Muscle of leg (tissue), 3 donors: ENCODE measurements at regions not wholly inside any gene's neighbourhood (a gene's known extent, or its start where the extent isn't known, plus 50 kb on each side); places are given as distances from the start of the nearest gene placed in this dataset.

Experiments used
- DNase-seq: peaks from one replicate; pipeline ENCODE4 v3.0.0; 2013
- H3K27ac ChIP-seq: one replicate; pipeline ENCODE4 v1.5.1; 2013; ENCODE audit warnings: mild to moderate bottlenecking, low read length, control low read depth
- H3K27me3 ChIP-seq: one replicate; pipeline ENCODE4 v1.6.1; 2013; ENCODE audit warnings: low read length; ENCODE audit not compliant: control insufficient read depth, insufficient read depth
- H3K36me3 ChIP-seq: one replicate; pipeline ENCODE4 v1.6.1; 2013; ENCODE audit warnings: low read length; ENCODE audit not compliant: control insufficient read depth, insufficient read depth
- H3K4me1 ChIP-seq: one replicate; pipeline ENCODE4 v1.6.1; 2013; ENCODE audit warnings: low read length; ENCODE audit not compliant: control insufficient read depth, insufficient read depth
- H3K4me3 ChIP-seq: one replicate; pipeline ENCODE4 v1.5.1; 2013; ENCODE audit warnings: low read length, control low read depth
- H3K9me3 ChIP-seq: replicated peaks from 2 replicates; pipeline ENCODE4 v1.6.1; 2013; ENCODE audit warnings: low read depth, low read length; ENCODE audit not compliant: control insufficient read depth
- WGBS: methylation state at CpG from one replicate; pipeline ENCODE4 v1.1.5; 2013; ENCODE audit warnings: missing lambda C conversion rate; ENCODE audit not compliant: insufficient coverage; 5-methylcytosine and 5-hydroxymethylcytosine counted together

DNA sequence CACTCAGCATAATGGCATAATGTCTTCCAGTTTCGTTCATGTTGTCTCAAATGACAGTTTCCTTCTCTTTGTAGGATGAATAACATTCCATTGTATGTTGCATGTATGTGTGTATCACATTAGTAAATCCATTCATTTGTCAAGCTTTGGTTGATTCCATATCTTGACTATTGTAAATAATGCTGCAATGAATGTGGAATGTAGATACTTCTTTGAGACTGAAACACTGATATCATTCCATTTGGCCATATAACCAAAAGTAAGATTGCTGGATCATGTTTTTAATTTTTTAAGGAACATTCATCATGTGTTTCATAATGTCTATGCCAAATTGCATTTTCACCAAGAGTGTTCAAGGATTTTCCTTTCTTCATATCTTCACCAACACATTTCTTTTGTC lies 1711.4 kb upstream of the PIK3C3 start:
- no CpG with 5 or more reads among the region's 1 CpG for WGBS
- no peaks in the 10 kb centered on the region for H3K9me3 ChIP-seq
- no peak for DNase-seq

DNA sequence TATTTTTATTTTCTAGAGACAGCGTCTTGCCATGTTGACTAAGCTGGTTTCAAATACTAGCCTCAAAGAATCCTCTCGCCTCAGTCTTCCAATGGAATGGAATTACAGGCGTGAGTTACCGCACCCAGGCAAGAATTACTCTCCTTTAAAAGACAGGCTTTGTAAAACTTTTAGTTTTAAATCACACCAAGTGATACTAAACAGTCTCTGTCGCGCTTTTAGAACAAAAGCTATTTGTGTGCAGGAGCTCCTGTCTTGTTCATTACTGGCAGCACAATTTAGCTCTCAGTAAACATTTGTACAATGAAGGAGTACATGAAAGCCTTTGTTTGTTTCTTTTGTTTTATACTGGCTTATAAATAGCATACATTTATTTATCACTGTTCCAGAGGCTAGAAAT lies 1719.2 kb upstream of the PIK3C3 start:
- 68% methylated on average over 2 of the region's 6 CpGs for WGBS
- Histone ChIP-seq H3K36me3 (no peaks in the 10 kb centered on the region), H3K4me1 (no peaks in the 10 kb centered on the region), H3K9me3 (no peaks in the 10 kb centered on the region), H3K27ac (no peak overlapping the region), H3K4me3 (no peak overlapping the region), H3K27me3 (no peaks in the 10 kb centered on the region)
- no peak for DNase-seq

More for the DNA sequence above, 1711.4 kb upstream of the PIK3C3 start:
- Histone ChIP-seq H3K4me1 (no peaks in the 10 kb centered on the region), H3K27me3 (no peaks in the 10 kb centered on the region), H3K4me3 (no peak overlapping the region), H3K36me3 (no peaks in the 10 kb centered on the region), H3K27ac (no peak overlapping the region)

DNA sequence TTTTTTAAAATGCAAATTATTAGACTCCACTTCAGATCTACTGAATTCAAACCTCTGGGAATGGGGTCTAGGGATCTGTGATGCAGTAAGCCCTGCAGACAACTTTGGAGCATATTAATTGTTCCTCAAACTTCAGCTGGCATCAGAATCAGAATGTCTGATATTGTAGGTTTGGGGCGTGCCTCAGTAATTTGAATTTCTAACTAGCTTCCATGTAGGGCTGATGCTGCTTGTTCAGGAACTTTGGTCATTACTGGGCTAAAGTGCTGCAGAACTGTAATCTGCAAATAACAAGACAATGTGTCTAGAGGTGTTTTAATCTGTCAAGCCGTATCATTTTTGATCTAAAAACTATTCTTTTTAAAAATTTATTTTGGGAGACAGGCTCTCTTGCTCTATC lies 1719.7 kb upstream of the PIK3C3 start:
- Histone ChIP-seq H3K36me3 (no peaks in the 10 kb centered on the region), H3K9me3 (no peaks in the 10 kb centered on the region), H3K27me3 (no peaks in the 10 kb centered on the region), H3K27ac (no peak overlapping the region), H3K4me1 (no peaks in the 10 kb centered on the region), H3K4me3 (no peak overlapping the region)
- WGBS, result 67% methylated on average over 1 of the region's 2 CpGs
- no peak for DNase-seq

DNA sequence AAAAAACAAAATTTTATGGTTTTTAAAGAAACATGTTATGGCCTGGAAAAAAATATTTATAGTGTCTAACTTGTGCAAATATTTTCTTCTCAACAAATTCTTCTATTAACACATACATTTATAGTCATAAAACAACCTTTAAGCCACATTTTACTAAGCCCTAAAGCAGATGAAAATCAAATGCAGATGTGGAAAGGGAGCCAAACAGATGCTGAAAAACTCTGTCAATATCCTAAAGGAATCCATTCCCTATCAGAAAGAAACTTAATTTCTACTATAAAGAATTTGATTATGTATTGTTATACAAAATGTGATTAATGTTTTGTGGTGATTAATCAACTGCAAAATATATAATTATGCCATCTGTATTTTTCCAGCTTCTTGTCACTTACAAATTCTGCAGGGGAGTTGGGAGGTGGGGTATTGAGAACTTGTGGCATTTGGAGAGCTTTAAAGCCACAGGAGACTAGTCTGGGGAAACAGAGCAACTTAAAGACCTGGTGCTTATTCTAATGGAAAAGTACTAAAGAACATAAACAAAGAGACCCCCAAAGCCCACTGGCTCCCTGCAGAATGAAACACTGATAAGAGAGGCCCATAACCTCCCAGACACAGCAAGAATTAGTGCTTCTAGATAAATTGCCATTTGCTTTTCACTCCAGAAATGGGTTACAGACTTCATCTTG lies 1721.0 kb upstream of the PIK3C3 start:
- peak; percentile 82 for DNase-seq
- Histone ChIP-seq H3K9me3 (no peaks in the 10 kb centered on the region), H3K4me1 (no peaks in the 10 kb centered on the region), H3K4me3 (no peak overlapping the region), H3K36me3 (no peaks in the 10 kb centered on the region), H3K27ac (no peak overlapping the region), H3K27me3 (no peaks in the 10 kb centered on the region)

DNA sequence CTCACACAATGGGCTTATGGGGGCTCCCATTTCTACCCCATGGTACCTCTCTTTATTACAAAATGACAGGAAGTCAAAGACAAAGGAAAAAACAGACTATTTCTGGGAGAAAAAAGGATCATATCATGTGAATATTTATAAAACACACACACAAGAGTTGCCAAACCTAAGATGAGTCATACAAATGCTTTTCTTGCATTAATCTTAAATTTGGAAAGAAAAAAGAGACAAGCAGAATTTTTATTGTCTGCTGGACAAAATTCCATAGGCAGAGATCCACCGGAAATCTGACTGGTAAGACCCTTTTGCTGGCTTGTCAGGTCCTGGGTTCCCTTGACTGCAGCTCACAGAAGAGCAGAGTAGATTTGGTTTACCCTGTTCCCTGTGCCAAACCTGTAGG lies 1732.3 kb upstream of the PIK3C3 start:
- Histone ChIP-seq H3K4me1 (no peaks in the 10 kb centered on the region), H3K9me3 (no peaks in the 10 kb centered on the region), H3K27me3 (no peaks in the 10 kb centered on the region), H3K36me3 (no peaks in the 10 kb centered on the region), H3K4me3 (no peak overlapping the region), H3K27ac (no peak overlapping the region)
- DNase-seq, result peak; percentile 74
- WGBS, result 0% methylated on average over 1 of the region's 1 CpG

DNA sequence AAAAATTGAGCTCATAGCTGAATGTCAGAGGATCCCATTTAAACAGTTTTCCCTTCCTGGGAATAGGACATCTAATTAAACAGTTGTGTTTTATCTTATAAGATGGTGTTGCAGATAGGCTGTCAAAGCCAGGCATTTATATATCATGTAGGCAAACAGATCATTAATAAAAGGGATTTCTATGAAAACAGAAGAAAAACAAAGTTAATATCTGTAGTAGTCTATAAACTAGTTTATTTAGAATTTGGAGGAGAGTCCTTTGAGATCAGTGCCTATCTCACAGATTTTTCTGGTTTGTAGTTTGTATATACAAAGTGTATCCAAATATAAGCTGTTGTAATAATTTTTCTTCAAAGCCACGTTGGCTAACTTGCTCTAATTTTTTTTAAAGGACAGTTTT lies 1738.2 kb upstream of the PIK3C3 start:
- DNase-seq, result no peak
- Histone ChIP-seq H3K9me3 (no peaks in the 10 kb centered on the region), H3K4me3 (no peak overlapping the region), H3K27ac (no peak overlapping the region), H3K36me3 (no peaks in the 10 kb centered on the region), H3K27me3 (no peaks in the 10 kb centered on the region), H3K4me1 (no peaks in the 10 kb centered on the region)
- no CpG with 5 or more reads among the region's 1 CpG for WGBS

DNA sequence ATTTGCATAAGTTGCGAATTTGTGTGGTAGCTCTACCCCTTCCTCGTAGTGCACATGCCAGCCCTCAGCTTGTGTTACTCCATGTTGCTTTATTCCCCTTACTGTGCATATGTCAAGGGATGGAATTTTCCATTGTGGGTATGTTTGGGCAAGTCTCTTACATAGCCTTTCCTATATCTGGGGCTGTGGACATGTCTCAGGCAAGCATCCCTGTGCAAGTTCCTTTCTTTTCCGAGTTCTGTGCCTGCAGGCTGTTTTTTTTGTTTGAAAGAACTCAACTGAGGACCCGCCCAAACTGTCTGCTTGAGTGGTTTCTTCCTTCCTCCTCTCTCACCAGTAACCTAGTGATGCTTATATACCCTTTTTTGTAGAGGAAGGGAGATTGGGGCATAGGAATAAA lies 1739.1 kb upstream of the PIK3C3 start:
- no peaks in the 10 kb centered on the region for H3K36me3 ChIP-seq
- no CpG with 5 or more reads among the region's 4 CpGs for WGBS
- H3K27me3 ChIP-seq, result no peaks in the 10 kb centered on the region
- H3K27ac ChIP-seq, result no peak overlapping the region
- no peak overlapping the region for H3K4me3 ChIP-seq
- no peak for DNase-seq
- H3K9me3 ChIP-seq, result no peaks in the 10 kb centered on the region
- no peaks in the 10 kb centered on the region for H3K4me1 ChIP-seq

DNA sequence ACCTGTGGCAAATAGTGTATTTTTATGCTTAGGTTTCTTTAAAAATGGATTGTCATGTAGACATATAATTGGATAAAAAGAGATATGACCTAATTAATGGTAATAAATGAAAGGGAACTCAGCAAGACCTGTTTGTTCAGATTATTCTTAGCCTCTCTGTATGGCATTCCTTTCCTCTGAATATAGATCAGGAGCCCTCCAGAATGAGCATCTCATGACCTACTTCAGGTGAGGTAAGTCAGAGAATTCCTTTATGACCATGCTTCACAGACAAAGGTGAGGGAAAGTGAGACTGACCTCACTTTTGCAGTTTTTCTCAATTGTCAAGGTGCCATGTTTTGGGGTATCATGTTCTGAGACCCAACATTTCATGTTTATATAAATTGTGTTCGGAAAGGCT lies 1744.3 kb upstream of the PIK3C3 start:
- no peak overlapping the region for H3K4me3 ChIP-seq
- no peak for DNase-seq
- H3K36me3 ChIP-seq, result no peaks in the 10 kb centered on the region
- no CpG with 5 or more reads among the region's 1 CpG for WGBS
- H3K4me1 ChIP-seq, result no peaks in the 10 kb centered on the region
- no peaks in the 10 kb centered on the region for H3K9me3 ChIP-seq
- H3K27ac ChIP-seq, result no peak overlapping the region
- no peaks in the 10 kb centered on the region for H3K27me3 ChIP-seq

DNA sequence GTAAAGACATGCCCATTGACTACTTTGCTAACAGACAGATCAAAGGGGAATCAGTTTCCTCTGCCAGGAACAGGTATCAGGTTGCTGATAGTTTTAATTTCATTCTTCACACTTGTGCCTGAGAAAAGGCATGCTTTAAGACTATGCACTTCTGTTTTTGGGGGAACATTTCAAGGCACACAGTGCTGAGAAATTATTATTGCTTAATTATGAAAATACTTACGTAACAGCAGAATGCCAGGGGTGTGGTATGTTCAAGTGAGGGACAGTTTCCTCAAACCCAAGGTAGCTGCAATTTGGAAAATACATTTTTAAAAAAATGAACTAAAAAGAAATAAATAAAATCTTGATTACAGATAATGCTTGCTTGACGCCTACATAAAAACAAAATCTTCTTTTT lies 1746.1 kb upstream of the PIK3C3 start:
- no peak for DNase-seq
- Histone ChIP-seq H3K4me1 (no peaks in the 10 kb centered on the region), H3K27ac (no peak overlapping the region), H3K4me3 (no peak overlapping the region), H3K36me3 (no peaks in the 10 kb centered on the region), H3K9me3 (no peaks in the 10 kb centered on the region), H3K27me3 (no peaks in the 10 kb centered on the region)
- no CpG with 5 or more reads among the region's 2 CpGs for WGBS

DNA sequence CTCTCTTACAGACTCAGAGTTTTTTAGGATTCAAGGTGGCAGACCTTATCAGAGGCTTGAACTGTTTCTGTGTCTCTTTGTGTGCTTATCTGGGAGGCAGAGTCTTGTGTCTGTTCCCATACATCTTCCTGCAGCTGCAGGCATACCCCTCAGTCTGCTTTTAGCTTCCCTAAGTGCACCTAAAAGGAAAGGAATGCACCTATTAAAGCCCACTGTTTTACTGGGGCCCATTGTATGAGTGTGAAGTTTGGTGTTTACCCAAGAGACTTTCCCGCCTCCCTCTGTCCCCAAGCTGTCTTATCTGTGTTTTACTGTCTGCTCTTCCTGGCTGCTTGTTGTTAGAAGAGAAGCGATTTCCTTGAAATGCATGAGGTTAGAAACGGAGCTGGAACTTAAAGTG lies 1757.3 kb upstream of the PIK3C3 start:
- H3K27me3 ChIP-seq, result no peaks in the 10 kb centered on the region
- no CpG with 5 or more reads among the region's 3 CpGs for WGBS
- no peaks in the 10 kb centered on the region for H3K4me1 ChIP-seq
- no peak overlapping the region for H3K27ac ChIP-seq
- DNase-seq, result no peak
- peaks cover 2% of the 10 kb centered on the region for H3K9me3 ChIP-seq
- H3K4me3 ChIP-seq, result no peak overlapping the region
- no peaks in the 10 kb centered on the region for H3K36me3 ChIP-seq

DNA sequence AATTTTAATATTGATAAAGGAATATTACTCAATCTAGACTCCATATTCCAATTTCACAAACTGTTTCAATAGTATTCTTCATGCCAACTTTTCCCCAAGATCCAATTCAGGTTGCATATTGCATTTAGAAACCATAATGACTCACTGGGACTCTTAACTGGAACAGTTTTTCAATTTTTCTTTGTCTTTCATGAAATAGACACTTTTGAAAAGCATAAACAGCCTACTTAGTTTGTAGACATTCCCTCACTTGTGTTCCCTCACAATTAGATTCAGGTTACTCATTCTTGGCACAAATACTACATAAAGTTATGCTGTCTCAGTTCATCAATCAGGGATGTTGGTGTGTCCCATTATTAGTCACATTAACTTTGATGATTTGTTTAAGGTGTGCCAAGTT lies 1768.4 kb upstream of the PIK3C3 start:
- Histone ChIP-seq H3K27me3 (no peaks in the 10 kb centered on the region), H3K36me3 (no peaks in the 10 kb centered on the region), H3K4me1 (no peaks in the 10 kb centered on the region), H3K27ac (no peak overlapping the region), H3K4me3 (no peak overlapping the region), H3K9me3 (no peaks in the 10 kb centered on the region)
- no peak for DNase-seq
